ENCODE measurements at regions not wholly inside any gene's neighbourhood (a gene's known extent, or its start where the extent isn't known, plus 50 kb on each side); places are given as distances from the start of the nearest gene placed in this dataset.

DNA sequence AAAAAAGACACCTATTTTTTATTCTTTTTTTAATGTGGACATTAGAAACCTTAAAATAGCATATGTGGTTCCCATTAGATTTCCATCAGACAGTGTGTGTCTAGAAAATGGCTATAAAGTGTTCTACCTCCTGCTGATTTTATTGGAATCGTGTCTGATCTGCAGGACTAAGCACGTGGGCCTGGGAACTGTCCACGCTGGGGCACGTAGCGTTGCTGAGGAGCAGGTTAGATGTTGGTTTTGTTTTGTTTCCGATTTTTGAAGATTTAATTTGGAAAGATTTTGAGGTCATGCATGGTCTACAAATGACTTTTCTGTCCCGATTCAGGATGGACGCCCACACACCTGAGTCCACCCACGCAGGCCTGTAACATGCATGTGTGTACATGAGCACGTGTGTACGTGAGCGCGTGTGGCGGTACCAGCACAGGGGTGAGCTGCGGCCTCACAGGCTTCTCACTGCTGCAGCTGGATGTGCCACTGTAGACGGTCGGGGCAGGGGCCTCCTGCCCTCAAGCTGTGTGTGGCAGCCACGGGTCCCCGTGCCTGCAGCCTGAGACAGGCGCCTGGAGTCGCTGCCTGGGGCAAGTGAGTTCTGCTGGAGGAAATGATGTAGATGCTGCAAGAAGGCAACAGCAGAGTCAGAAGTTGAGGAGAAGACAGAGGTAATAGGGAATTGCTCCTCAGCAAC, 99.7 kb upstream of the CTDP1 start:
- Histone ChIP-seq H3K4me1 (ENCODE audit: insufficient read depth) (no peaks in the 10 kb centered on the region), H3K36me3 (ENCODE audit: insufficient read depth) (no peaks in the 10 kb centered on the region), H3K4me3 (ENCODE audit: low read depth, low read length) (no peak overlapping the region), H3K27ac (ENCODE audit: low read depth) (no peak overlapping the region)
- no peak for DNase-seq (ENCODE audit: extremely low spot score)
- 93% methylated on average over 21 of the region's 21 CpGs for WGBS

DNA sequence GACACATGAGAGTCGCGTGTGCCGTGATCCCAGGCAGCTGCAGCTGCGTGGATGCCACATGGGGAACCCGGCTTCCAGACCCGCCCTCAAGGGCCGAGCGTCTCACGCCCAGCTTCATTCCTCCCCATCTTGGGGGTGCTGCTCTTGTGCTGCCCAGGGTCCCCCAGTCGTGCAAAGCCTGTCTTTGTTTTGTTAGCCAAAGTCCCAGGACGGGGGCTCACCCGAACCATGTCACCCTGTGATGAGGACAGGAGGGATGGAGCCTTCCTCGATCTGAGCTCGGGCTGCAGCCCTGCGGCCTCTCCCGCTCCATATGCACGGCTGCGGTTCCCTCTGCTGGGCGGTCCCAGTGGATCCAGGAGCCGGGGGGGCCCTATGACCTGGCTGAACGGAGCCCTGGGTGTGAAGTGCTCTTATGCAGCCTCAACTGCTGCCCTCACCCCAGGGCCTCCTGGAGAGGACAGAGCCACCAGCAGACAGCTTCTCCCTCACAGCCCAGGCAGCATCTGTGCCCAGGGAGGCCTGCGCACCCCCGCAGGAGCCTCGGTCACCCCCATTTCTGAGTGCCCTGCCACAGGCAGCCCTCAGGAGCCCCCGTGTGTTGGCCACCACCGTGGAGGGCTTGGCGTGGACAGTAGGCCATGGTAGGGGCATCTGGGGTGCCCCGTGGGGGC, 99.0 kb upstream of the CTDP1 start:
- Histone ChIP-seq H3K4me1 (ENCODE audit: insufficient read depth) (no peaks in the 10 kb centered on the region), H3K4me3 (ENCODE audit: low read depth, low read length) (no peak overlapping the region), H3K36me3 (ENCODE audit: insufficient read depth) (no peaks in the 10 kb centered on the region), H3K27ac (ENCODE audit: low read depth) (no peak overlapping the region)
- DNase-seq (ENCODE audit: extremely low spot score): no peak
- 92% methylated on average over 28 of the region's 28 CpGs for WGBS

DNA sequence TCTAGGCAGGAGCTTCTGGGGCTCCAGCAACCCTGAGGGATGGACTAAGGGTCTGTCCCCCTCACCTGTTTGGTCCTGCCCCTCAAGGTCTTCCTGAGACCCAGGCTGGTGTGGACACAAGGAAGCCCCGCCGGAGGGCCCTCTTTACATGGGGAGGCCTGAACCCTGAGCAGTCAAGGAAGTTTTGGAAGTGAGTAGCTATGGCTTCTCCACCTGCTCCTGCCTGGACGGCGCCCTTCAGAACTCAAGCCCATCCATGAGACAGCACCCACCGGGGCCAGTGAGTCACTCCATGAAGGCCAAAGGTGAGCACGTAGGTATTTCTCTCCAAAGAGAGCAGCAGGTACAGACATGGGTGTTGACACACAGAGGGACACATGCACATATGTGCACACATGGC, 98.2 kb upstream of the CTDP1 start:
- Histone ChIP-seq H3K27ac (ENCODE audit: low read depth) (no peak overlapping the region), H3K4me3 (ENCODE audit: low read depth, low read length) (no peak overlapping the region), H3K36me3 (ENCODE audit: insufficient read depth) (no peaks in the 10 kb centered on the region), H3K4me1 (ENCODE audit: insufficient read depth) (no peaks in the 10 kb centered on the region)
- DNase-seq (ENCODE audit: extremely low spot score): no peak
- WGBS: 91% methylated on average over 6 of the region's 6 CpGs

DNA sequence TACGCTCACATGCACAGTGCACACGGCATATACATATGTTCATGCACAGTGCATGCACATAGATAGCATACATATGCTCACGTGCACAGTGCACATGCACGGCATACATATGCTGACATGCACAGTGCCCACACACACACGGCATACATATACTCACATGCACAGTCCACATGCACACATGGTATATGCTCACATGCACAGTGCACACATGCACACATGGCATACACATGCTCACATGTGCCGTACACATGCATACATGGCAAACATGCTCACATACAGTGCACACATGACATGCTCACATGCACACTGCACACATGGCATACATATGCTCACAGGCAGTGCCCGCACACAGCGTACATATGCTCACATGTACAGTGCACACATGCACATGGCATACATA, 97.7 kb upstream of the CTDP1 start:
- no peaks in the 10 kb centered on the region for H3K36me3 ChIP-seq (ENCODE audit: insufficient read depth)
- no peak overlapping the region for H3K4me3 ChIP-seq (ENCODE audit: low read depth, low read length)
- no peak overlapping the region for H3K27ac ChIP-seq (ENCODE audit: low read depth)
- no peak for DNase-seq (ENCODE audit: extremely low spot score)
- H3K4me1 ChIP-seq (ENCODE audit: insufficient read depth): no peaks in the 10 kb centered on the region
- 97% methylated on average over 8 of the region's 8 CpGs for WGBS

- Histone ChIP-seq H3K27ac (ENCODE audit: low read depth) (no peak overlapping the region), H3K4me1 (ENCODE audit: insufficient read depth) (no peaks in the 10 kb centered on the region), H3K4me3 (ENCODE audit: low read depth, low read length) (no peak overlapping the region), H3K36me3 (ENCODE audit: insufficient read depth) (no peaks in the 10 kb centered on the region)
- no peak for DNase-seq (ENCODE audit: extremely low spot score)
- 84% methylated on average over 8 of the region's 8 CpGs for WGBS
Observed at GRCh38 chr18:79582978-79583377, 96.6 kb upstream of the CTDP1 start.

DNA sequence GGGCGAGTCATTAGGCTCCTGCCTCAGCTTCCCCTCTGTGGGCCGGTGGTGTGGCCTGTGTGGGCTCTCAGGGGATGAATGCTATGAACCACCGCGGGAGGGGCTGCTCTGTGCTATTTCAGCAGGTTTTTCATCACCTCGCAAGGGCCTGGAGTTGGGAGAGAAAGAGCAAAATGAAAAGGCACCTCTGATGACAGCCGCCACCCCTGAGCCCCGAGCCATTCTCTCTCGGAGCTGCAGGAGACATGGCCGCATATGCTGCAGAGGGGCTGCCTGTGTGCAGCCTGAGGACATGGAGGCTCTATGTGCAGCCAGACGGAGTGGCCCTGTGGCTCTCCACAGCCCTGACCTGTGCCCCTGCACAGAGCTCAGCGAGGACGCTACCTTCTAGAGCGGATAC, 96.2 kb upstream of the CTDP1 start:
- DNase-seq (ENCODE audit: extremely low spot score): no peak
- Histone ChIP-seq H3K4me3 (ENCODE audit: low read depth, low read length) (no peak overlapping the region), H3K36me3 (ENCODE audit: insufficient read depth) (no peaks in the 10 kb centered on the region), H3K4me1 (ENCODE audit: insufficient read depth) (no peaks in the 10 kb centered on the region), H3K27ac (ENCODE audit: low read depth) (no peak overlapping the region)
- 92% methylated on average over 13 of the region's 13 CpGs for WGBS

- DNase-seq (ENCODE audit: extremely low spot score): no peak
- 84% methylated on average over 15 of the region's 15 CpGs for WGBS
Observed at GRCh38 chr18:79583984-79584401, 95.6 kb upstream of the CTDP1 start.

GRCh38 chr18:79584491-79585394, 94.9 kb upstream of the CTDP1 start:
- no peak overlapping the region for H3K27ac ChIP-seq (ENCODE audit: low read depth)
- no peaks in the 10 kb centered on the region for H3K36me3 ChIP-seq (ENCODE audit: insufficient read depth)
- no peaks in the 10 kb centered on the region for H3K4me1 ChIP-seq (ENCODE audit: insufficient read depth)
- WGBS: 91% methylated on average over 20 of the region's 20 CpGs
- DNase-seq (ENCODE audit: extremely low spot score): no peak
- H3K4me3 ChIP-seq (ENCODE audit: low read depth, low read length): no peak overlapping the region

More at GRCh38 chr18:79583984-79584401, 95.6 kb upstream of the CTDP1 start:
- Histone ChIP-seq H3K27ac (ENCODE audit: low read depth) (no peak overlapping the region), H3K4me3 (ENCODE audit: low read depth, low read length) (no peak overlapping the region), H3K36me3 (ENCODE audit: insufficient read depth) (no peaks in the 10 kb centered on the region), H3K4me1 (ENCODE audit: insufficient read depth) (no peaks in the 10 kb centered on the region)

DNA sequence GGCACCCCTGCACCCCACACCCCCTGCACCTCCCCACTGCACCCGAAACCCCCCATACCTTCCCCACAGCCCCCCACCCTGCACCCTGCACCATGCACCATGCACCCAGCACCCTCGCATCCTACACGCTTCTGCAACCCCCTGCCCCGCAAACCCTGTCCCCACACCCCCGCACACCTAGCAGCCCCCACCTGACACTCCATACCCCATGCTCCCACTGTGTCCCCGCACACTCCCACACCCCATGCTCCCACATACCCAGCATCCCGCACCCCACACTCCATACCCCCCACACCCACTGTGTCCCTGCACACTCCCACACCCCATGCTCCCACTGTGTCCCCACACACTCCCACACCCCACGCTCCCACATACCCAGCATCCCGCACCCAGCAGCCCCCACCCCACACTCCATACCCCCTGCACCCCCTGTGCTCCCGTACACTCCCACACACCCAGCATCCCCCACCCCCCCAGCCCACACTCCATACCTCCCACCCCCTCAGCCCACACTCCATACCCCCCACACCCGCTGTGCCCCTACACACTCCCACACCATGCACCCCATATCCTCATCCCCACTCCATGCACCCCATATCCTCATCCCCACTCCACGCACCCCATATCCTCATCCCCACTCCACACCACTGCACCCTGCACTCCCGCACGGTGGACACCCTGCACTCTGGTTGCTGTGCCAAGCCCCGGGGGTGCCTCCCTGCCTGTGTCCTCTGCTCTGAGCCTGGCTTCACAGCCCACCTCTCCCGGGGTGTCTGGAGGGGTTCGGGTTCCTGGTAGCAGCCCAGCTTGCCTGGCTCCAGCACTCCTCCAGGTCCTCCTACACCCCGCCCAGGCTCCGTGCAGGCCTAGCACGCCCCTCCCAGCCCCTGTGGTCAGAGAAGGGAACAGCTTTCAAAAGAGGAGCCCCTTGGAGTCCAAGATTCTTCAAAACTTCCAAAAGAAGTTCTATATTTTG, 93.9 kb upstream of the CTDP1 start:
- H3K27ac ChIP-seq (ENCODE audit: low read depth): no peak overlapping the region
- WGBS: 88% methylated on average over 20 of the region's 20 CpGs
- no peak for DNase-seq (ENCODE audit: extremely low spot score)
- H3K4me1 ChIP-seq (ENCODE audit: insufficient read depth): no peaks in the 10 kb centered on the region
- H3K4me3 ChIP-seq (ENCODE audit: low read depth, low read length): no peak overlapping the region
- H3K36me3 ChIP-seq (ENCODE audit: insufficient read depth): no peaks in the 10 kb centered on the region

- no peak overlapping the region for H3K27ac ChIP-seq (ENCODE audit: low read depth)
- H3K36me3 ChIP-seq (ENCODE audit: insufficient read depth): no peaks in the 10 kb centered on the region
- no peak for DNase-seq (ENCODE audit: extremely low spot score)
- H3K4me1 ChIP-seq (ENCODE audit: insufficient read depth): no peaks in the 10 kb centered on the region
- H3K4me3 ChIP-seq (ENCODE audit: low read depth, low read length): no peak overlapping the region
- 96% methylated on average over 34 of the region's 34 CpGs for WGBS
Observed at GRCh38 chr18:79586436-79587225, 93.0 kb upstream of the CTDP1 start.

DNA sequence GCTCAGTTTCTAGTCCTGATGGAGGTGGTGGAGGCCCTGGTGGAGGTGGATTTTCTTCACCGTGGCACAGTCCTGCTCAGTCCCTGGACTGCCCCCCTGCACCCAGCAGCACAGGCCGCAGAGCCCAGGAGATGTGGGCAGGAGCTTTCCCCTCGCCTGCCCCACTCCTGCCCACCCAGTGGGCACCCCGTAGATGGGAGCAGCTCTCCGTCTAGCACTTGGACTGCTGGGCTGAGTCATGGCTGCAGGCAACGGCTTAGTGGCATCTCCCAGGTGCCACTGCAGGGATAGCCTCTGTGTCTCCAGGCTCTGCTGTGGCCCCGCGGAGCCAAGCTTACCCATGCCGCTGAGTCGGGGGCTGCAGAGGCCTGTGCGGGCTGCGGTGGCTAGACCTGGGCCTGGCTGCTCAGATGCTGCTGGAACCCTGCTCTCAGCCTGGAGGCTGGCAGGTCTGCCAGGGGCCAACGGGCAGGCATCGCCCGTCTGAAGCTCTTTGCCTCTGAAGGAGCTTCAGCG, 92.3 kb upstream of the CTDP1 start:
- Histone ChIP-seq H3K36me3 (ENCODE audit: insufficient read depth) (no peaks in the 10 kb centered on the region), H3K4me1 (ENCODE audit: insufficient read depth) (no peaks in the 10 kb centered on the region), H3K4me3 (ENCODE audit: low read depth, low read length) (no peak overlapping the region), H3K27ac (ENCODE audit: low read depth) (no peak overlapping the region)
- WGBS: 86% methylated on average over 16 of the region's 16 CpGs
- DNase-seq (ENCODE audit: extremely low spot score): no peak

Measured in urinary bladder (tissue), 3 donors.